ENCODE measurements at regions not wholly inside any gene's neighbourhood (a gene's known extent, or its start where the extent isn't known, plus 50 kb on each side); places are given as distances from the start of the nearest gene placed in this dataset.

DNA sequence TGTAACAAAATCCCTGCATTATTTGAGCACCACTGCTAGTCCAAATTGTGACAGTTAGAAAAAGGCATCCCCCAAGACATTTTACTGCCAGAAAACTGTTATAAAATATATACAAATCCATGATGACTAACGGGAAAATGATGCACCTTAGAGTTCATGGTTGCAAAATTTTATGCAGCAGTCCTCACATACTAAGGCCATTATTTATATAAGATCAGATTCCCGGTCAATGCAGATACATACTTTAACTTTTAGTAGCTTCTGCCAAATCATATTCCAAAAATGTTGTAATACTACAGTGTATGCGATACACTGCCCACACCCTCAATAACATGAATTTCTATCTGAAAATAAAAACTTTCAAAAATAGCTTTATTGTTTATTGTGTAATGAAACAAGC, 239.9 kb upstream of the ZNF32 start:
- DNase-seq = no peak

DNA sequence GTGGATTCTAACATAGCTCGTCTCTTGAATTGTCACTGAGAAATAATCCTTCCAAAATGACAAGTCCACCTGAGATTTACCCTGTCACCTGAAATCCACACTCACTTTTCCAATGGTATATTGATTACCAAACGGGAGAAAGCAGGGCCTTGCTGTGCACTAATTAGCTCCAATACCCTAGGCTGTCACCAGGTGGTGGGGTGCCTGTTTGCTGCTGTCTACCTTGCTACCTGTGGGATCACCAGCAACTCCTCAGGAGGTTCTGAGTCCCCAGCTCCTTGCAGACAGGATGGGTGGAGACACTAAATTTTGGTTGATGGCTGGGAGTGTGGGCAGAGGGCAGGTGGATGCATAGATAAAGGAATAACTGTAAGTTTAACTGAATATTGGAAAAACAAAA, 237.2 kb upstream of the ZNF32 start:
- no peak for DNase-seq

DNA sequence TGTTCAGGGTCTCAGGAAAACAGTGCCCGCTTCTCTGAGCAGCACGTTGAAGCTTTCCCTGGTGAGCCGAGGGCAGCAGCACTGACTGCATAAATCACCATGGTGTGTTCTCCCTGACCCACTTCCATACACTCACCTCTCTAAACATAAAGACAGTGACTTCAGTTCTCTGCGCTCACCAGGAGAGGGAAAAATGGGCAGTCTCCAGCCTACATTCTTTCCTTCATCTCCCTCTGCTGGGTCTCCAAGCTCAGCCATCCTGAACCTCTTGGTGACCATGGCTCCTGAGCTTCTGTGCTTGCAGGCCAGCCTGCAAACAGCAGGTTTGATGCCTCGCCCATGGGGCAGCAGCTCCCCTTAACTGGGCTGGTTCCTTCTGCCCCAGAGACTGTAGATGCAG, 236.6 kb upstream of the ZNF32 start:
- DNase-seq = no peak

DNA sequence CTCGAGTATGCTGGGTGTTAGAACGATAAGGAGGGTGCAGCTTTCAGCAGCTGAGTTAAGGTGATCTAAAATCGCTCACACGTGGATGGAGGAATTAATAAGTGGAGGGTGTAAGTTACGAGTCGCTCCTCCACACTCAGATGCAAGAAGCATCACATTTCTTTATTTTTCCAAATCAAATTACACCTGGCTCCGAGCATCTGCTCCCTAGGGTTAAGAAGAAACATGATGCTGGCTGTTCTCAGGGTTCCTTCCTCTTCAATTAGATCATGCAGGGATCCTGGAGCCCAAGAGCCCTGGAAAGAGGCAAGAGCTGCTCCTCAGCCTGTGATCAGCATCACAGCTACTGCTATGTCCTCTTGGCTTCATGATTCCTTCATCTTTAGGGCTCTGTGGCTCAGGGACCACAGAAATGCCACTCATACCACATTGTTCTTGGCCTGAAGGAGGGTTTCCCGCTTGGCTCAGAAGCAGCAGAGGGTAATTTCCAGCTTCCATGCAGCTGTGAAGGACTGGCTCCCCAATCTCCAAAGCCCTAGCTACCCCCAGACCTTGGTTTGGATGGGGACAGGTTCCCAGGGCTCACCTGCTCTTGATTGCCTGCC, 235.9 kb upstream of the ZNF32 start:
- no peak for DNase-seq

DNA sequence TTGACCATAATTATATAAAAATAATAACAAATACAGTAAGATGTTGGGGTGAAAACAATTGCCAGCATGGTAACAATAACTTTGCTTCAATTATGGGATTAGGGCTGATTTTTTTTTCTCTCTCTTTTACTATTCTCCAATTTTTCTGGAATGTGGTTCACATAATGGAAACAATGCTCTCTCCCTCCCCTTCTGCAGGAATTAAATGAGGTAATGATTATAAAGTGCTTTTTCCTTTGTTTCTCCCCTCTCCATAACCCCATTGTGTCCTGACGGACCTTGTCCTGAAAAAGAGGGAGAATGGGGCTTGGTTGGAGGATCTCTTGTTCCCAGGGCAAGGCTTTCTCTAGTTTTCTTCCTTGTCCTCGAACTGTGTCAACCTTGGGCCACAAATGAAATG, 234.0 kb upstream of the ZNF32 start:
- no peak for DNase-seq

DNA sequence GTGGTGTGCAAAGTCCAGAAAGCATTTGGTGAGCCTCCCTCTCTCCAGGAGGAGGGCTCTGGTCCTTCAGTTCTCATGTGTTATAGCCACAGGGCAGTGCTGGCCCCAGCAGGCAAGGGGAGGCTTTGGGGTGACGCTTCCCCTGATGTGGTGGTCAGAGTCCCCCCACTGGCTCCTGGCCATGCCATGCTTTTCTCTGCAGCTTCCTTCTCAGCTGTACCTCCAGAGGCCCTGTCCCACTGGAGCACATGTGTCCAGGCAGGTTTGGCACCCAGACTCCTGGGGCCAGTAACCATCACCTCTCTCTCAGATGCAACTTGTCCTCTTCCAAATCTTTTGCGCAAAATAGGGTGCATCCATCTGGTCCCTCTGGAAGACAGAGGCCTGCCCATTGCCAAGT, 233.0 kb upstream of the ZNF32 start:
- DNase-seq = no peak

DNA sequence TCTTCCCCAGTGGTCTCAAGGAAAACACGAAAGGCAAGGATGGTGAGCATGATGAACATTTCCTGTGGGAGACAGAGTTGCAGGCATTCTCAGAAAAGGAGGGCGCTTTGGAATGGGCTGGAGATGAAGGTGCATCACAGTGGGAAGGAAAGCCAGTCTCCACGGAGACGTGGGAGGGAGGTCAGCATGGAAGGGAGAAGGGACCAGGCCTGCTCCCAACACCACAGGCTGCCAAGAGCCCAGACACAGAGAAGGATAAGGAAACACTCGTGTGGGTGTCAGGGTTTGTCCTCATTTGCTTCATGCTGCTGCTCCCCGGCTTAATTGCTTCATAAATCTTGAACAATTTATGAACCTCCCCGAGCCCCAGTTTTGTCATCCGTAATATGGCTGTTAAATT, 231.5 kb upstream of the ZNF32 start:
- DNase-seq = no peak

DNA sequence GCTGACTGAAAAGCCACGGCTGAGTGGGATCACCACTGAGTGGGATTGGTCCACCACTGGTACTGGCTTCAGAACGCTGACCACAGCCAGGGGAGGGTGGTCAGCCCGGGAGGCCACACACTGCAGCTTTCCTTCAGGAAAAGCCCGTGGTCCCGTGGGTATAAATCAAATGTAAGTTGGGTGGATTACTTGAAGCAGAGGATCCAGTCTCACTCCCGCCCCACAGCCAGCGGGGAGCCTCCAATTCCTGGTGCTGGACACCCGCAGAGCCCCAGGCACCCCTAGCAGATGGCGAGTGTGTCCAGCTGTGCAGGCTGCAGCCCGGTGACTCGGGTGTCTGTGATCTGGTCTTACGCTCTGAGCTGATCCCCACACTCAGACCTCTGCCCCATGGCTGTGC, 231.1 kb upstream of the ZNF32 start:
- no peak for DNase-seq

DNA sequence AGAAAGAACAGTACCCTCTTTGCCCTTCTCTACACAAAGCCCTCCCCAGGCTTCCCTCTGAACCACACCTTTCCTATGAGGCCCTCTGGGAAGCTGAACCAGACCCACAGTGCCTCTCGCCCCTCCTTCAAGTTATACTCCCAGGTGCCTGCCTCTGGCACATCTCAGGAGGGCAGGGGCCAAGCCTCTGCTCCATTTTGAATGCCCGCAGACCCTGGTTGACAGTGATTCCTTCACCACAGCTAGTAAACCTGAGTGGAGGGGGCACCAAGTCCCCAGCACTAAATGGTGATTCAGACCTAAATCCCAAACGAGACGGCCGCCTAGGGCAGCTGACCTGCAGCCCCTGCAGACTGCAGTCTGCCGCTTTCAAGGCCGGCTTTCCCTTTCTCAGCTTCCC, 230.5 kb upstream of the ZNF32 start:
- DNase-seq = no peak

DNA sequence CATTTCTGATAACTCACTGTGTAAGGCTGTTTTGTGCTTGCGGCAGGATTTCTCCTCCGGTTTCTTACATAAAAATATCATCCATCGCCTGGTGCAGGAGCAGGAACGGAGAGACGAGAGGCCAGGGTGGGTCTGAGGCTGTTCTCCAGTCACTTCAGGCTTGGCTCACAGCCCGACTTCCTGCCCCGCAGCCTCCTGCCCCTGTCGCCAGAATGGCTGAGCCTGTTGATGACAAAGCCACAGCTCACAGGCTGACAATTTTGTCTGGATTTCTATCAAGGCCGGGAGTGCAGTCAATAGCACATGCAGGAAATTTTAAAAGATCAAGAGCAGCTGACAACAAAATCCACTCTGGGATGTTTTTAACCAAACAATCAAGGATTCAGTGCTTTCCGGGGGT, 229.7 kb upstream of the ZNF32 start:
- DNase-seq = no peak

DNA sequence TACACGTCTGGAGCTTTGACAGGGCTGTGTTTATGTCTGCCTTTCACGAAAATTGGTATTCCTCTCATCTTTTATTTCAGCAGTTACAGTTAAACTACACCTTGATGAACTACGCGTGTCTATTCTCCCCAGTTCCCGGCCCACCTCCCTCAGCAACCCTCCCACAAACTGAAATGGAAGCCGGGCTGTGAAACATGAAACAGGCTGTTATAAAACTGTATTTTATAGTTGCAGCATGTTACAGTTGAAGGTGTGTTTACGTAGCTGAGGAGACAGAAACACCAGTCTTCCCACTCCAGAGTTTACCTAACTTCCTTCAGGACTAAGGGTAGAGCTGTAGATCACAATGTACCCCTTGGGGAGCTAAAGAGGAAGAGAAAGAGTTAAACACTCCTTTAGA, 228.3 kb upstream of the ZNF32 start:
- DNase-seq = no peak

DNA sequence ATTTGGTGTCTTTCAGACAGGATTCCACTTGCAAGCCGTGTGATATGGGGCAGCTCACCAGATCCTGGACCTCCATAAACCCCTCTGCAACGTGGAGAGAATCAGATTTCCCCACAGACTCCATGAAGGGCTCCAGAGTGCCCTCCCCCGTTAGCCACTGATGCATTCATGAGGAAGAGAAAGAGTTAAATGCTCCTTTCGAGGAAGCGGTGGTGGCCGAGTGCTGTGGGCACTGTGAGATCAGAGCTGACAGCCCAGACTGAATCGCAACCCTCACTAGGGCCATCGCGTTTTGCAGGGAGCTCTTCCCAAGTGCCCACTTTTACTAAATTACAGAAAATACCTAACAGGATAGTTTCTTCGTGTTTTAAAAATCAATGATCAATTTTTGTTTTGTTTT, 226.3 kb upstream of the ZNF32 start:
- DNase-seq = no peak

DNA sequence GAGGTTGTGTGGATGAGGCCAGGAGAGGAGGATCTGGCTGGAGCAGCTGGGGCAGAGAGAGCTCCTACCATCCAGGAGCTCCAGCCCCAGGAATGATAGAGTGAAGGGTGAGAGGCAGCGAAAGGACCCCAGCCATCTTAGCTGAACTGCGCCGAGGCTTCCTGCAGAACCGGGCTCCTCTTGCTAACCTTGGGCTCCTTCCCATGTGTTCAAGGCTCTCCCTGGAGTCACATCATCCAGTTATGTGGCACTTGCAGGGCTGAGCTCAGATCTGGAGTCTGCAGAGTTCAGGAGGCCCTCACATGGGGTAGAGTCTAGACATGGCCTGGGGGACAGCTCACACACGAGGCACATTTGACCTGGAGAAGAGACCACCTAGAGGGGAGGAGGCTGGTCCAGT, 225.0 kb upstream of the ZNF32 start:
- no peak for DNase-seq

DNA sequence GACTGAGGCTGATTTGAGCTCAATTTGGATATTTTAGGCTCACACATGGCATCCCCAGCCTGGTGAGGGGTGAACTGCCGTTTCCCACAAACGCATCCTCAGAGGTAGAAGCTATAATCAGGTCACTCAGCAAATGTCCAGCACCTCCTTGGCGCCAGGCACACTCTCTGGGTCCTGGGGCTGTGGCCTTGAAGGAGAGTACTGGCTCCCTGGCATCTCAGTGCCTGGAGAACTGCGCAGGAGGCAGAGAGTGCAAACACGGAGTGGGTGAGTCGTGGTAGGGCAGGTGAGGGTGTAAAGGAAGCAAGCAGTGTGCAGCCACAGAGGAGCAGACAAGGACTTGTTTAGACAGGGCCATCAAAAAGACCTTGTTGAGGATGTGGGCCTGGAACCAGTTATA, 224.0 kb upstream of the ZNF32 start:
- no peak for DNase-seq

DNA sequence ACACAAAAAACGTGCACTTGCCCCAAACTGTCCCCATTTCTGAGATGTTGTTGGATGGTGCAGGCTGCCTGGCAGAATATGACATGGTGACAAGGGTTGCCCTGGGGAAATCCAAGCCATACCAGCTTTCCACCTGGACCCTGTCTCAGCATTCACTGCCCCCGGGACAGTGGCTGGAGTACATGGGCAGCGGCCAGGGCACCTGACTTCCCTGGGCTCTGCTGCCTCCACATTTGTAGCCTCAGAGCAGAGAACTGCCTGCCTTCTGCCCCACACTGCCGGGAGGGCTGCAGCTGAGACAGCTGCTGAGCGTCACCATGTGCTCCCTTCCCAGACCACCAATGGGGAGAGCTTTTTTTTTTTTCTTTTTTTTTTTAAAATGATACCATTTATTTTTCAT, 222.9 kb upstream of the ZNF32 start:
- no peak for DNase-seq

DNA sequence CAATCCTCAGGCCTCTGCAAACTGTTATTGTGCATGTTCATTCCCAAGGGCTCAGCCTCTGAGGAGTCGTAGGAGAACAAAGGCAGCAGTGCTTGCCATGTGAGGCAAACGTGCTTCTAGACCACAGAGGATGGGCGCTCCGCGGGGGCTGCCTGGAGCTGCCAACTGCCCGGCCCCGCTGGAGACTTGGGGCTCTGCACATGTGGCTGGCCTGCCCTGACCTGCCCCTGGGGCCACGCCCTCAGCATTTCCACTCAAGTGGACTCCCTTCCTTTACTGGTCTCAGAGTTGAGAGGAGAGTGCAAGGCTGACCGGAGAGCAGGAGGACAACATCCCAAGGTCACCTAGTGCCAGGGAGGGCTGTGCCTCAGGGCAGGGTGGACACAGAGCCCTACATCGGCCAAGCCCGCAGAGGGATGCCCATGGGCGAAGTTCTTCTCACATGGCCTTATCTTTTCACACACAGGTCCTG, 222.3 kb upstream of the ZNF32 start:
- no peak for DNase-seq

DNA sequence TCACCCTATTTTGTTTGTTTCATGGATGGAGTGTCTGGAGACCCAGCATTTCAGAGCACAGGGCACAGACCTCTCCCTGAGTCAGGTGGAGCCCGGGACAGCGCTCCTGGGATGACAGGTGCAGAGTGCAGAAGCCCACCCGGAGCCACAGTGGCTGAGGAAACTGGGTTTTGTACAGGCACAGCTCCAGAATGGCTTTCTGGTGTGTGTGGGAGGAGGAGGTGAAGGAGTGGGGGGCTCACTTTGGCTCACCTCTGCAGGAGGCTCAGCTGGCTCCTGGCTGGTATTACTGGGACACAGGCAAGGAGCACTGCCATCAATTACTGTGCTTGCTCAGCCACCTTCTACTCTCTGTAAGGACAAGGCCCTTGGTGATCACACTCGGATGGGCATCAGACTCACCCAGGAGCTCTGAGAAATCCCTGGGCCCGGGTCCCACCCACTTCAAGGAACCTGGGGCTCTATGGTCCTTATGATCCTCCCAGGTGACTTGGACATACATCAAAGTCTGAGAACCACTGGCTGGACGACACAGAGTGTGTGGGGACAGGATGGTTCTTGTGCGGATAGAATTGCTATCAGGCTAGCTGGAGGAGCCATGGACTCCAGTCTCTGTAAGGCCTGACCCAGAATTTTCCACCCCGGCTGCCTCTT, 221.1 kb upstream of the ZNF32 start:
- no peak for DNase-seq

DNA sequence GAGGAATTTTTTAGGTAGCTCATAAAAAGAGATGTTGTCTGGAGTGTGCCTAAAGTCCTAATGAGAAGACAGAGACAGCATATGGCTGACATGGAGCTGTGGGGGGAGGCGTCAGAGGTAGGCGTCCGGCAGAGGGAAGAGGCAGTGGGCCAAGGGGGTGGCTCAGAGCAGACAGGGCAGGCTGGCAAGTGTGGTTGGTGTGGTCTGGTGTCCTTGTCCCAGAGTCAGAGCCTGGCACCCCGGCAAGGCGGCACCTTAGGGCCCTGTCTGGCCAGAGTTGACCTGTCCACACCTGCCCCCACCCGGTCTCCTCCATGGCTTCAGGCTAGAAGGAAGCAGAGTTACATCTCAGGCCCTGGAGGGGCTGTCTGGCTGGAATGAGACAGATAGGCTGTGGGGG, 220.3 kb upstream of the ZNF32 start:
- no peak for DNase-seq

DNA sequence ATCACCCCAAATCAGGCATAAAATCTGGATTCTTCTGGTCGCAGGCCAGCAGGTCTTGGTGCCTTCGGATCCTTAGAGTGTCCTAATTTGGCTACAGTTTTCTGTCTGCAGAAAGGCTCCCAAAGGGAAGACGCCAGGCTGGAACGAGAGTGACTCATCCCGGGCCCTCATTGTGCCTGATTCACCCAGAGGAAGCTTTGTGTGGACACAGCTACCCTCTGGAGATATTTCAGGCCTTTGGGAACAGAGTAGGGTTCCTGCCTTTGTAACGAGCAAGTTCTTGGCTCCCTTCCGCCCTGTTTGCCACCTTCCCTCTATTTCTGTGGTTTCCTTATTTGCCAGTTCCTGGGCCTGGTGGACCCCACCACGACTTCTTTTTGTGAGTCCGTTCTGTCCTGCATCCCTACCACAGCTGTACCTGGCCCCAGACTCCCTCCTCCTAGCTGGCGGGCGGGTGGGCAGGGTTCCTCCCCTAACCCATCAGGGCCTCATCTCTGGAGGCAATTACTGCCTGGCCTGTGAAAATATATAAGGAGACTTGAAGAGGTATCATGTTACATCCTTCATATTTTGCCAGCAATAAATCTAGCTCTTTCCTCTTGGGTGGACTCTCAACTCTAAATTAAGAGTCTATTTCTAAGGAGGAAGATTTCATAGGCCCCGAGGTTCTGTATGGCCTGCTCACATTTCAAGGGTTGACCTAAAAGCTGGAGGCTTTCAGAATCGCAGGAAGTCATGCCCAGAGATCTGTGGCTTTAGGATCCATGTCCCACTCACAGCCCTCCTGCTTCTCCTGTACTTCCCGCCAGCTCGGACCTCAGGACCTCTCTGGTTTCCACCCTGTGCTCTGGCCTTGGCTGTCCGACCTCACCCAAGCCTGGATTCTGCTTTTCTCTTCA, 219.2 kb upstream of the ZNF32 start:
- no peak for DNase-seq

DNA sequence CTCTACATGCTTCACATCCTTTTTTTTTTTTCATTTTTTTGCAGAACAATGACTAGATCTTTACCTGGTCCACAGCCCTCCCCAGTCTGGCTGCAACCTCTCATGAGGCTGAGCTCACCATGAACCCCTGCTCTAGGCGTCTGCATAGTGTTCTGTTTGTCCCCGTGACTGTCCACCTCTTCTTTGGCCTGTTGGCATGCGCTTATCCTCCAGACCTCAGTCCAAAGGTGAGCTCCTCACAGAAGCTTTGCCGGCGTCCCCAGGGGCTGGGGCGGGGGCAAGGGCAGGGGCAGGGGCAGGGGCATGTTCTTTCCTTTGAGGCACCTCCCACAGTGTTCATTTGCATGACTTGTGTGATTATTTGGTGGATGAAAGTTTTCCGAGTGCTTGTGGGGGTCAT, 218.4 kb upstream of the ZNF32 start:
- no peak for DNase-seq

DNA sequence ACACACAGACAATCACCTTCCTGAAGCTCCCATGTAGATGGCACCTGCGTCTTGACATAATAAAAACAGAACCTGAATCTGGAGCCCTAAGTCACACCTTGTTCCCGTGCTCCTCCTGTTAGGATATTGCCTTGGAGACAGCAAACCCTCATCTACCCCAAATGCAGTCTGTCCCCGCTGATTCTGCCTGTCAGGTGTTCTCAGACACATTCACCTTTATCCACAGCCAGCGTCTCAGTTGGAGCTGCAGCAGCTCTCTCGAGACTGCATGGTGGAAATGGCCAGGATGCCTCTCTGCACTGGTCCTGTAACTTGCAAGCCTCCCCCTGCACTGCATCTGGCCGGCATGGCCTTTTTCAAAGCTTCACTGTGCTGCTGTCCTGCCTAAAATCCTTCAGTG, 218.0 kb upstream of the ZNF32 start:
- DNase-seq = no peak

DNA sequence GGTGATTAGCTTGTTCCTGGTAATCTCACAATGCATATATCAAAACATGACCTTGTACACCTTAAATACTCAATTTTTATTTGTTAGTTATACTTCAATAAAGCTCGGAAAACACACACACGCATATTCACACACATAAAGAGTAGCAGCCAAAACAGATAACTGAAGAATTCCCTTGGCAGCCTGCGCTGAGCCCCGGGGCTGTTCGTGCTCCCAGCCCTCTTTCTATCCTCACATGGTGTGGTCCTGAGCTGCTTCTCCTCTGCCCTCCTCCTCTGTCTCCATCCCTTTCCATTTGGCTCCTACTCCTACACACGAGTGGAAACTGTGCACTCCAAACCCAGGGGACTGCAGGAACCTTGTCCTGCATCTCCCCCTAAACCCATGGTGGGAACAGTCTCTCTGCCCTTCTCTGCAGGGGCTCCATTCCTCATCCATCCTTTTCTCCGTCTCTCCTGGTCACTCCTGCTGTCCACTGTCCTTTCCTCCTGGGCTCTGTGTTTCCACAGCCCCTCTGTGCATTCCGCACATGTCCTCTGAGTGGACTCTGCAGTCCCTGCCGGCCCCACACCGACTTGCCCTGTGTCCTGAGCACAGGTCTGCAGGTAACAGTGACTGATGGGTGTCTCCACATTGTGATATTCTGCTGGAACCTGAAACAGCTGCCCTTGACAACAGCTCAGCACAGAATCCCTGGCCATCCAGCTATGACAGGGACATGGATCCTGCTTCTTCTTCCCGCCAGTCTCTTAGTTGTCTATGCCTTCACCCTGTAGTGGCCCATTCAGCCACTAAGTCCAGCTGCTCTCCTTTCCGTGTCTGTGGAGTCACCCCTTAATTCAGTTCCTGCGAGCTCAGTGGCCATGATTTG, 216.8 kb upstream of the ZNF32 start:
- no peak for DNase-seq

DNA sequence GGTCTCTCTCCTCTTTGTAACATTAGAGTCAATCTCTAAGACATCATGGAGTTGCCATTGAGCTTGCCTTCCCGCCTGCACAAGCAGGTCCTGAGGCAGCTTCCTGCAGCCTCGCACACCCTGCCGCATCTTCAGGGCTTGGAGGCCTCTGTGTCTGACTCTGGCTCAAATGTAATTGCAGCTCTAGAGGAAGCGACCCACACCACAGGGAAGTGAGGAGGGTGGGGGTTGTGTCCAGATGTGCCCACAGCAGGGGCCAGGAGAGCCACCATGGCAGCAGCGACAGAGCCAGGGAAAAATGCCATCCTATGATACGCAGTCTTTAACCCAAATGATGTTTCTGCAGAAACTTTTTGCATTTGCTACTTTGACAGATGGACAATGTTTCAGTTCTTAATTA, 216.0 kb upstream of the ZNF32 start:
- DNase-seq = no peak
